NCI-H748 (cell line): ENCODE measurements at regions not wholly inside any gene's neighbourhood (a gene's known extent, or its start where the extent isn't known, plus 50 kb on each side); places are given as distances from the start of the nearest gene placed in this dataset.
"Not testable (repeated sequence)": the region's sequence is repeated elsewhere in the genome, so short reads cannot be mapped to it uniquely, and the experiment has no call there.

Source experiments
- DNase-seq: peaks from one replicate; lab custom pipeline; 2025; ENCODE audit not compliant: unreplicated experiment; lab: John Stamatoyannopoulos, UW

DNA sequence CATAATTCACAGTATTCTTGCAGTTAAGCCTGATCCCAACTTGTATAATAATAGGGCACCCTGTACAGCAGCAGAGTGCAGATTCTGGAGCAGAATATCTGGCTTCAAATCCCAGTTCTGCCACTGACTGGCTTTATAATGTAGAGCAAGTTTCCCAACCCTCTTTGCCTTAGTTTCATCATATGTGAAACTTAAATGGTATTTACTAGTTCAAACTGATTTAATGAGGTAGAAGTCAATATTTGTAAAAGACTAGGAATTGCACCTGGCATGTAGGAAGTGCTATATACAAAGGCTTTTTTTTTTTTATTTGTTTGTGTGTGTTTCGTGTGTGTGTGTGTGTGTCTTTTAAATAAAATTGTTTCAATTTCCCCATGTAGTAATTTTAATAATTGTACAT, 125.9 kb downstream of the CCER1 start:
- DNase-seq = peak; percentile 43

DNA sequence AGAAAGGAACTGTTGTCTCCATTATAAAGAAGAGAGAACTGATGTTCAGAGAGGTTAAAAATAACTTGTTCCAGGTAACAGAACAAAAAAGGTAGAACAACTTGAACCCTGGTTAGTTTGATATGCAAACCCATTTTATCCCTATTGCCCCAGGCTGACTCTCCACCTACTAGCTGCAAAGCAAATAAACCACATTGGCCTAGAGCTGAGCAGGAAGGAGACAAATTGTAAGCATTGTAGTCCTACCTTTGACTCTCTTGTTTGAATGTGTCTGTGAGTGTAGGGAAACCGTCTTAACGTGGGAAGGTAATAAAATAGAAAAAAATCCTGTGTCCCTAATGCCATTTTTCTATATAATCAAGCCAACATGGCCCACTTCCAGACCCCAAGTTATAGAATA, 126.4 kb downstream of the CCER1 start:
- peak; percentile 37 for DNase-seq

DNA sequence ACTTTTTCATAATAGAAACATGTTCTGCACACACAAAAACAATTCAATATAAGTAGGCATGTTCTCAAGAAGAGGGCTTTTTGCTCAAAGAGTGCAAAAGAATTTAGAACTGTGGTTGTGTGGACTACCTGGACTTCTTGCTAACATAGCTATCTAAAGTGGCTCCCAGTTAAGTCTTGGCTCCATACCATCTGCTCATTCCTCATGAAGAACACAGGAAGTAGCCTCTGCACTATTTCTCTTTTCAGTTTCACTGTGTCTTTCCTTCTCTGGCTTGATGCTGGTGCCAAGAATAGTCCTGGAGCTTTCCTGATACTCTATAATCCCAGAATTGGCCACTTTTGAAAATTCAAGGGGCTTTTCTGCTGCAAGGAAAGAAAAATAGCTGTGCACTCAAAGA, 127.4 kb downstream of the CCER1 start:
- DNase-seq = no peak

DNA sequence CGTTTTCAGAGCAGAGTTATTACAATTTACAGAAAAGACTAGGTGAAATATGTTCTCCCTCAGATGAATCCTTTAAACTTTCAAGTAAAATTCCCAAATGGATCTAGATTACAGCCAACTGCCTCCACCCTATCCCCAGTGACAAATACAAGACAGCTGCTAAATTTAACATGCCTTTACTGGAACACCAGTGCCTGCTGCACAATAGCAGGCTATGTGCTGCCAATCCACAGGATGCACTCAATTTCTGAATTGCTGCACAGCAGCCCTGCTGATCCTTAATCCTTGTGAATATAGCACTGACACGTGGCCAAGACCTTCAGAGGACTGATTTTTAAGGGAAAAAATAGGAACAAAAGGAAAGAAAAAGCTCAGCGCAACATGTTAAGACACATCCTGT, 128.9 kb downstream of the CCER1 start:
- no peak for DNase-seq

DNA sequence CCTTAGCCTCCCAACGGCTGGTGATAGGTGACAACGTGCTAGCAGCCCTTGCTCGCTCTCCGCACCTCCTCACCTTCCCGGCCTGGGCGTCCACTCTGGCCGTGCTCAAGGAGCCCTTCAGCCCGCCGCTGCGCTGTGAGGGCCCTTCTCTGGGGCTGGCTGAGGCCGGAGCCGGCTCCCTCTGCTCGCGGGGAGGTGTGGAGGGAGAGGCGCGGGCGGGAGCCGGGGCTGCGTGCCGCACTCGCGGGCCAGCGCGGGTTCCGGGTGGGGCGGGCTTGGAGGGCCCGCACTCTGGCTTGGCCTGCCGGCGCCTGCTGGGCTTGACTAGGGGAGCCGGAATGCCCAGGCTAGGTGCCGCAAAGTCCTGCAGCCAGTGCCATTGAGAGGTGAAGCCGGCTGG, 131.1 kb downstream of the CCER1 start:
- DNase-seq = no peak

DNA sequence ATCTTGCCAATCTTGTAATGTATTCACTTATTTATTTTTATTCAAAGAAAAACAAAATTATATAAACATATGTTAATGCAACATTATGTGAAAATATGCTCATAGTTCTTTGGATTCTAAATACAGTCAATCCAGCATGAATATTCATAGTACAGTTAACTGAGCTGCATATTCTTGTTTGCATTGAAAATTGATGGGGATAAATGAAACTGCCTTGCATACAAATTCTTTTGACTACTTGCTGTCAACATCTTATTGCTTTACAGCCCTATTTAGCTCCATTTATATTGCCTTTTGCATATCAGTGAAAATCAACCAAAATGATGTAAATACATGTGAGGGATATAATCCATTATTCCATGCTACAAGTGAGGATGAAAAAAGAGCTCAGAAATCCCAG, 135.3 kb downstream of the CCER1 start:
- DNase-seq = no peak

DNA sequence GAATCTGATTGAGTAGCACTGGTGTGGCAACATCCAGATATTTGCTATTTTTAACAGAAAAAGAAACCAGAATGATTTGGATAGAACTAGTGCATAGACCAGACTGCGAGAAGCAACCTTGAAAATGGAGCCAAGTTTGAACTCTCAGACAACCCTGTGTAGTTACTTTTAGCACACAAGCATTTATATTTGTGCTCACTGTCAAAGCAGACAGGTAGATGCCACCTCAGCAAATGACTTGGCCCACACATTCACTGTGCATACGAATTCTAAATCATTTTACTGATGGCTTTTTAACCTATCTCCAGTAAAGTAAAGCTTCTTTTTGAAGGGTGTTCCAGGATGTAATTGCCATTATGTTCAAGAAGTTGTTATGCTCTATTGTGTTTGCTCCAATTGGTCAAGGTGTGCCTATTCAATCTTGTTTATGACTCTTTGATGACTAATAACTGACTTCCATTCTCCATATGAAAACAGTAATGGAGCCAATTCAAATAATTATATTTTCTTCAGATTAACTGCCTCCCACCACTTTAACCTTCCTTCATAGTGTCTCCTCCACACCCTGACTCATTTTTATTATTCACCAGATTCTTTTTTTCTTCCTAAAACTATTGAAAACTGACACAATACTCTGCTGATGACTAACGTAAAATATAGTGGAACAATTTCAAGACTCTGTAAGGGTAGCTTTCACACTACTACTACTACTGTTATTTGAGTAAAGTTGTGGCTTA, 138.5 kb downstream of the CCER1 start:
- peak; percentile 49 for DNase-seq

DNA sequence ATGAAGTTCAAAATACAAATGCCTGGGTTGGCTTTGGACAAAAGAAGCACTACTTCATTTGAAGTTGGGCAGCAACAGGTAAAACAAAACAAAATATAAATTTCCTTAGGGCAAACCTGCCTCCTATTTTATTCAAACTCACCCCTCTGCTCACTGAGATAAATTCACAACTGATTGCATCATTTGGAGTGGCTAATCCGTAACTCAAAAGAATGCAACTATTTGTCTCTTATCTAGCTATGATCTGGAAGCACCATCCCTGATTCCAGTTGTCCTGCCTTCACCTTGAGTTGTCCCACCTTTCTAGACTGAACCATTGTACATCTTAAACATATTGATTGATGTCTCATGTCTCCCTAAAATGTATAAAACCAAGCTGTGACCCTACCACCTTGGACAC, 145.0 kb downstream of the CCER1 start:
- no peak for DNase-seq

DNA sequence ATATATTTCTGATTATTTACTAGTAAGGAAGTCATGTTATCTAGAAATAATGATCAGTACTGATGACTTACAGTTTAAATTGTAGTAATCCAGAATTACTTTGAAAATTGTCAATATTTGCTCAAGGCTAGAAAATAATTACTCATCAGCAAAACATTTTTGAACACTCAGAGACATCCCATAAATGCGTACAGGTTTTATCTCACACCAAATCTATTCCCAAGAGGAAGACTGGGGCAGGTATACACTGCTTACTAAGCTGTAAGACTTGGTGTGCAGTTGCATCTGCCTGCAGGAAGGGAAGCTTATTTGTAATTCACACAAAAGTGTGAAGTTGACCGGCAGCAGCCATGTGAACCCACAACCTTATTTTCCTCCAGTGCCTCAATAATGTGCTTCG, 146.4 kb downstream of the CCER1 start:
- no peak for DNase-seq

DNA sequence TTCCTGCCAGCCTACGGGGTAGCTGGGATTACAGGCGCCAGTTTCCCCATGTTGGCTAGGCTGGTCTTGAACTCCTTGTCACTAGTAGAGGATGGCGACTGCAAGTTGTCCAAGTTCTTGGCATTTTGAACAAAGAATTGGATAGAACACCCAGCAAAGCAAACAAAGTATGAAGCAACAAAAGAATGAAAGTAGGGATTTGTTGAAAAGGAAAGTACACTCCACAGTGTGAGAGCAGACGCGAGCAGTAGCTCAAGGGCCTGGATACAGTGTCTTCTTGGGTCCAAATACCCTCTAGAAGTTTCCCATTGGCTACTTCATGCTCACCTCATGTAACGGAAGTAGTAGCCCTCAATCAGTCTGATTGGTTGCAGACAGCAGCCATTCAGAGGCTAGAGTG, 152.2 kb downstream of the CCER1 start:
- no peak for DNase-seq

DNA sequence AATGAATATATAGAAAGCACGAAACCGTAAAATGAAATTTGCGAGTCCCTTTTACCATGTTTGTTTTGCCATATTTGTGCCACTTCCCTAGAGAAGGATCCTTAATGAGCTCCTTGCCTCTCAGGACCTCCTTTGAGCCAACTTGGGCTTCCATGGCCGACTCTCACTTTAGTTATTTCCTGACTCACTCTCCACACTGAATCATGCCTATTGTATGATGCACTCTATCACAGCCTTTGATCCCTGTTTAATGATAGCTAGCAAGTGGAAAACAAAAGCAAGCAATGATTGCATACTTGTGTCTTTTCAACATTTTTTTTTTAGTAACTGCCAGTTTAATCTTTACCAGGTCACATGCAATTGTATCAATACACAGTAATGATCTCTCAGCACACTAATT, 153.2 kb downstream of the CCER1 start:
- DNase-seq = peak; percentile 12

DNA sequence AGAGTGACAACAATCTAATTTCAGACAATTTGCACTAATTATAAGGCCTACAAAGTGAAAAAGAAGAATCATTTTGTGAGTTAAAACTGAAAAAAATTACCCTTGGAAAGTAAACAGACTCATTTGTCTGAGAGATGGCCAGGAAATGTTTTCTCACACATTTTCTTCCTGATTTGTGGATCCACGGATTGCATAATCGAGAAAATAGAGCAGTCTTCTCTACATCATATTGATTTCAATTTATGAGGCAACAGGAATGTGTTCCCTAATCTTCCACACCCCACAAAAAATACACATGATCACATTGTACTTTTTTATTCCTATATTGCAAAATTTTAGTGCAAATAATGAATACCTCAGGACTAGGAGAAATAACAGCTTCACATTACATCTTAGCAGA, 160.8 kb downstream of the CCER1 start:
- DNase-seq = no peak

DNA sequence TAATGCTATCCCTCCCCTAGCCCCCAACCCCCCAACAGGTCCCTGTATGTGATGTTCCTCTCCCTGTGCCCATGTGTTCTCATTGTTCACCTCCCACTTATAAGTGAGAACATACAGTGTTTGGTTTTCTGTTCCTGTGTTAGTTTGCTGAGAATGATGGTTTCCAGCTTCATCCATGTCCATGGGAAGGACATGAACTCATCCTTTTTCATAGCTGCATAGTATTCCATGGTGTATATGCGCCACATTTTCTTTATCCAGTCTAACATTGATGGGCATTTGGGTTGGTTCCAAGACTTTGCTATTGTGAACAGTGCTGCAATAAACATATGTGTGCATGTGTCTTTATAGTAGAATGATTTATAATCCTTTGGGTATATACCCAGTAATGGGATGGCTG, 162.3 kb downstream of the CCER1 start:
- not testable (repeated sequence) for DNase-seq

DNA sequence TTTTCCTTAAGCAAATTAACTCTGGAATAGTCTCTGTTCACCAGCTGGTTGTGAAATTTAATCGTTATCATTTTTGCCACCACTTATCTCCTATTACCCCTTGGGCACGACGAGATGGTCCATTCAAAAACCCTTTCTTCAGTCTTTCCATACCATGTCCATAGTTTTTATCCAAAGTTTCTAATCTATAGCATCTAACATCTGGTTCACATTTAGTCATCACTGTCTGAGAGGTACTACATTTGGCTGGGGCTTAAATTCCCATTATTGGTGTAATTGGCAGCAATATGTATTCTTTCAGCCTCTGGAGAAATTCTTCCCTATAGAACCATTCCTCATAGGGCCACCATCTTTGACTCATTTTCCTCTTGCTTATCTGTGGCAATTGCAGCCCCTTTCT, 163.5 kb downstream of the CCER1 start:
- DNase-seq = no peak

DNA sequence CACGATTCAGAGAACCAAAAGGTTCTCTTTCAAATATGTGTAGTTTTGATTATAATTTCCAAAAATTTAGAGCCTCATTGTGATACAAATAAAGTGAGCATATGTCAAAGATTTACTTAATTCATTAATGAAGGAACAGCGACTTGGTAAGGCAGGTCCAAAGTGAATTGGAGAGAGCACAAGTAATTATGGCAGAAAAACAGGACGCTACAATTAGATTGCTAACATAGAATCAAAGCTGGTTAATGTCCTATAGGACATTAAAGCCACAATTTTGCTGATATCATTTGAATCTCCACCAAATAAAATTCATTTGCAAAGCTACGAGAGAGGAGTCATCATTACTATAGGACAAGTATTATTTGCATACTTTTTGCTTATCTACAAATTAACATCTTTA, 164.2 kb downstream of the CCER1 start:
- DNase-seq = no peak

DNA sequence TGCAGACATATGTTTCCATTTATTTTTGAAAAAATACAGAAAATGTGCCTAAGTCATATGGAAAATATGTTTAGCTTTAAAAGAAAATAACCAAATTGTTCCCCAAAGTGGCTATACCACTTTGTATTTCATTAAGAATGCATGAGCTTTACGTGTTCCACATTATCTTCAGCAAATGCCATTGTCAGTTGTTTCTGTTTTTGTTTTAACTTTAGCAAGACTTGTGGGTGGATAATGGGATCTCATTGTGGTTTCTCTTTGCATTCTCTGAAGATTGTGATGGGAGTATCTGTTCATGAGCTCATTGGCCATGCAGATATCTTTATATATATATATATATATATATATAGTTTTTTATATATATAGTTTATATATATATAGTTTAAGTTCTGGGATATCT, 181.5 kb downstream of the CCER1 start:
- no peak for DNase-seq

DNA sequence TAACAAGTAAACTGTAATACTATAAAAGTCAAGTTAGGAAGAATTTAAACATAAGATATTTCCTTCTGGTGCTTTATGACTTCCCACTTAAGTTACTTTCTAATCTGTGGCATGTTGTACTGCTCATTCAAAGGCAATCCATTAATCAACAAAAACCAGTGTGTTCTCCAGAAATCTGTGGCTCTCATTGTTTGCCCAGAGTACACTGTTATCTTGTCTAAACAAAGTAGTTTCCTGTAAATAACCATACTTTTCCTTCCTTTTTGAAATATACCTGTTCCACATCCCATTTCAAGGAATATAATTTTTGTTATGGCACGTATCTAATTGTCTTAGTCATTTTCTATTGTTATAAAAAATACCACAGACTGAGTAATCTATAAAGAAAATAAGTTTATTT, 184.1 kb downstream of the CCER1 start:
- DNase-seq = no peak

DNA sequence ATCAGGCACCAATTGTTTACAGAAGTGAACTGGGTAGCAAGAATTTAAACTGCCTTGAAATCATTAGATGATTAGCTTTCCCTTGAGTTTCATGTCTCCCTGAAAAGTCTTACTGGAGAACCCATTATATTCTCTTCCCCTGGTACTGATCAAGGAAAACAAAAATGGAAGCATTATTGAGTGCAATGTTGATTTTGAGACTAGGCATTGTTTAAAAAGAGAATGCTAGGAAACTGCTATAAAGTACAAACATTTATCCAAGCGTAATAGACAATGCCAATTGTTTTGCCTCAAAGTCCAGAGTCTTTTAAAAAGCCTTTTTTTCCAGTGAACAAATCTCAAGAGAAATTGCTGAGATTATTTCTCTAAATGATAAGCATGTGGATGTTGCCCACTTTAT, 197.0 kb downstream of the CCER1 start:
- DNase-seq = no peak

DNA sequence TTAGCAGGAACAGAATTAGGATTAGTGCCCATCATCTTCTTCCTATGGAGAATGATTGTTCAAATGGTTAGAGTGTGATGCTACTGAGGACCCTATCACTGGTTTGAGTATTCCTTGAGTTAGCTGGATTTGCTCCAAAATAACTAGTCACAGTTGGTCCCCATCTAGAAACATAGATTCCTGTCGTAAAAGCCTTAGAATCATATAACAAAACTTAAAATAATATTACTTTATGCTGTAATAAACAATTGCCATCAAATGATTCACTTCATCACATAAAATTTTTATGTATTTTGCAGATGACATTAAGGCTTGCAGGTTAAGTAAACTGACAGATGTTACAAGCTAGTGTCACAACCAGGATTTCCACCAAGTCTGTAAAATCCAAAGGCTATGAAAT, 209.8 kb downstream of the CCER1 start:
- DNase-seq = no peak

DNA sequence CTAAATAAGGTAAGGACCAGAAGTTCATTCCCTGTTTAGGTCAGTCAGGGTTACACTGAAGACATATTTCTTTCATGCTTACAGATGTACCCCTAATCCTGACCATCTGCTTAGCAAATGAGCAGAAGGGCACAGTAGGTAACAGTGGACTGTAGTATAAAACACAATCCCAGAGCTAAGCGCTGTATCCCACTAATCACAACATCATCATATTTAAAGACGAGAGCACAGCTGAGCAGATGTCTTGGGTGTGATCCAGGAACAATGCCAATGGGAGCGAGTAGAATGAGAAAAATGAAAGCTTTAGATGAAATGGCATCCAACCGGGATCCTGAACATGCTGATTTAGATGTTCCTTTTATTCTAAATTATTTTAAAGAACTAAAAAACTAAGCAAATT, 213.4 kb downstream of the CCER1 start:
- DNase-seq = peak; percentile 27

DNA sequence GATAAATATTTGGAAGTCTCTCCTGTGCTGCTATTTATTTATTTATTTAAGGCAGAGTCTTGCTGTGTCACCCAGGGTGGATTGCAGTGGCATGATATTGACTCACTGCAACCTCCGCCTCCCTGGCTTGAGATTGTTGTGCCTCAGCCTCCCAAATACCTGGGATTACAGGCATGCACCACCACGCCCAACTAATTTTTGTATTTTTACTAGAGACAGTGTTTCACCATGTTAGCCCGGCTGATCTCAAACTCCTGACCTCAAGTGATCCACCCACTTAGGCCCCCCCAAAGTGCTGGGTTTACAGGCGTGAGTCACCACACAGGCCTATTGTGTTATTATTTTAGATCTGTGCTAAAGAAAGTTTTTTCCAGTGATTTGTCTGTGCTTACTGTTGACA, 225.2 kb downstream of the CCER1 start:
- DNase-seq = no peak

DNA sequence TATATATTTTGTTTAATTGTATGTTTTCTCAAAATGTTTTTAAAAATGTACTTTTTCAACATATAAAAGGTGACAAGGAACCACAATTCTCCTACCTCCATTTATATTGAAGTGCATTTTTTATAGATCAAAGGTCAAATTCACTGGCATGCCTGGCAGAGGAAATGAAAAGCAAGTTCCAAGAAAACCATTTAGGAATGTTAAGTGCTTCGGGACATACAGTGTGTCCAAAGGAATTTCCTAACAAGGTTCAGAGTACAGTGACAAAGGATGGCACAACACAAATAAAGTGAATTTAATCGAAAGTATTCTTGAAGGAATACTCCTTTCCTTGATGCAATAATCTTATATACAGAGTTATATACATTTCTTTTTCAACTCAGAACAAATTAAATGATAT, 242.3 kb downstream of the CCER1 start:
- DNase-seq = no peak

DNA sequence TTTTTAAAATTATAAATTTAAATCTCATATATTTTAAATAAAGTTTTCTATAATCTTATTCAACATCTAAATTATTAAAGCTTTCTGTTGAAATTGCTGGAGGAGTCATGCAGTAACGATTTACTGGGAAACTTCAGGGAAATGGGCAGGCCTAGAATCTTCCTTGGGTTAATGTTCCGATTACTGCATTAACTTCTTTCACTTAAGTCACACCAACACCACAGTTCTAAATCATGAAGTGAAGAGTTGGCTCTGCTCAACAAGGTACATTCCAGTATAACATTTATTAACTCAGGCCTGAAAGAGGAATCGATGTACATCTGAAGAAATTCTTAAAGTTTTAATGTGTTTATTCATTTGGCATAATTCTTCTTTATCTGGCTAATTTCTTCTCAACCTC, 244.3 kb downstream of the CCER1 start:
- DNase-seq = no peak

DNA sequence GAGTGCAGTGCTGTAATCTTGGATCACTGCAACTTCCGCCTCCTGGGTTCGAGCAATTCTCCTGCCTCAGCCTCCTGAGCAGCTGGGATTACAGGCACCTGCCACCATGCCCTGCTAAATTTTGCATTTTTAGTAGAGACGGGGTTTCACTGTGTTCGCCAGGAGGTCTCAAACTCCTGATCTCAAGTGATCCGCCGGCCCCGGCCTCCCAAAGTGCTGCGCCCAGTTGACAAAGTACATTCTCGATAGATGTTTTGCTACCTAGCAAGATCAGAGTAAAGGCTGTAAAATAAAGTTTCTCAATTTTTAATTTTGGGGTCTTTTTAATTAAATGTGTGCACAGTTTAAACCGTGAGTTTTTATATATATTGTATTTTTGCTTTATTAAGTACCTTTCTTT, 248.9 kb downstream of the CCER1 start:
- DNase-seq = no peak
